SK-N-MC (cell line): ENCODE measurements at regions not wholly inside any gene's neighbourhood (a gene's known extent, or its start where the extent isn't known, plus 50 kb on each side); places are given as distances from the start of the nearest gene placed in this dataset.

Experiments used
- EZH2 ChIP-seq: fragments of 200-600 bp; sonication (generic); IDR thresholded peaks from one replicate; pipeline ENCODE4 v1.6.1; 2017; ENCODE audit warnings: antibody characterized with exemption
- POLR2AphosphoS5 ChIP-seq: IDR thresholded peaks from 2 replicates; pipeline ENCODE4 v1.6.1; 2012; ENCODE audit warnings: mild to moderate bottlenecking, low read depth, low read length, borderline replicate concordance

DNA sequence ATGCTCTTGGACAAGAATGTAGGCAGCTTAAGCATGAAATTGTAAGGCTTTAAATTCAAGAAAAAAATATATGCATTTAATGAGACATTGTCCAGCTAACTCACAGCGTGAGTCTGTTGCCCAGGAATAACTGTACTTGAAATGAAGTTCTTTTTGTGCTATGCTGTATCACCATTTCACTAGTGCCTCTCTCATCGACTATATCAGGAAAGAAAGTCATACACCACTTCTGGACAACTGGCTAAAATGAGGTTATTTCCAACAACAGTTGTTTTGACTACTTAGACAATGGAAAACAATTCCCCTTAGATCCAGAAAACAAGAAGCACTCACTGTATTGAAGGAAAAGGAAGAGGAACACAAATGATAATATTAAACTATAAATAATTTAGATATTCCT lies 251.8 kb downstream of the CRPPA start:
- no peak for TF ChIP-seq EZH2
- no peak for TF ChIP-seq POLR2AphosphoS5
